Astrocyte (in vitro differentiated cells and primary cell): ENCODE measurements at regions not wholly inside any gene's neighbourhood (a gene's known extent, or its start where the extent isn't known, plus 50 kb on each side); places are given as distances from the start of the nearest gene placed in this dataset.

ENCODE experiments used
- DNase-seq: peaks from one replicate; pipeline ENCODE4 v3.0.0-alpha.2; 2010; ENCODE audit warnings: low read depth
- FAIRE-seq: peaks from 2 replicates; lab custom pipeline; 2011; peaks lifted over from hg19 to GRCh38; lab: Jason Lieb, UNC
- H2AFZ ChIP-seq: 2 replicates; pipeline ENCODE4 v1.6.0; 2012; ENCODE audit warnings: low read depth, low read length, inconsistent platforms
- H3K27ac ChIP-seq: 2 replicates; pipeline ENCODE4 v1.5.1; 2011; ENCODE audit warnings: low read depth, low read length, inconsistent platforms
- H3K27me3 ChIP-seq: 2 replicates; pipeline ENCODE4 v1.6.0; 2011; ENCODE audit warnings: low read length, inconsistent platforms; ENCODE audit not compliant: insufficient read depth
- H3K36me3 ChIP-seq: 2 replicates; pipeline ENCODE4 v1.5.1; 2011; ENCODE audit warnings: low read length, inconsistent platforms; ENCODE audit not compliant: insufficient read depth
- H3K4me1 ChIP-seq: 2 replicates; pipeline ENCODE4 v1.5.1; 2011; ENCODE audit warnings: low read length, inconsistent platforms; ENCODE audit not compliant: insufficient read depth
- H3K4me2 ChIP-seq: 2 replicates; pipeline ENCODE4 v1.6.0; 2012; ENCODE audit warnings: low read length, inconsistent platforms
- H3K4me3 ChIP-seq: 2 replicates; pipeline ENCODE4 v1.5.1; 2011; ENCODE audit warnings: low read depth, mild to moderate bottlenecking, low read length, inconsistent platforms; ENCODE audit not compliant: insufficient read depth
- H3K79me2 ChIP-seq: 2 replicates; pipeline ENCODE4 v1.6.0; 2012; ENCODE audit warnings: mild to moderate bottlenecking, low read length, inconsistent platforms; ENCODE audit not compliant: insufficient read depth
- H3K9ac ChIP-seq: 2 replicates; pipeline ENCODE4 v1.6.0; 2012; ENCODE audit warnings: mild to moderate bottlenecking, low read length, inconsistent platforms
- H3K9me3 ChIP-seq: 2 replicates; pipeline ENCODE4 v1.5.1; 2012; ENCODE audit warnings: low read depth, mild to moderate bottlenecking, low read length, inconsistent platforms; ENCODE audit not compliant: insufficient read depth
- H4K20me1 ChIP-seq: 2 replicates; pipeline ENCODE4 v1.6.0; 2012; ENCODE audit warnings: low read length, inconsistent platforms; ENCODE audit not compliant: insufficient read depth
- H3K27ac Mint-ChIP-seq: one replicate; pipeline ENCODE4 v1.8.0; 2021; ENCODE audit warnings: mild to moderate bottlenecking, mixed read lengths; ENCODE audit not compliant: unreplicated experiment
- H3K27me3 Mint-ChIP-seq: one replicate; pipeline ENCODE4 v1.8.0; 2021; ENCODE audit warnings: low read depth, mixed read lengths; ENCODE audit not compliant: unreplicated experiment
- H3K36me3 Mint-ChIP-seq: one replicate; pipeline ENCODE4 v1.8.0; 2021; ENCODE audit warnings: low read depth, mixed read lengths; ENCODE audit not compliant: unreplicated experiment
- H3K4me1 Mint-ChIP-seq: one replicate; pipeline ENCODE4 v1.8.0; 2021; ENCODE audit warnings: low read depth, mixed read lengths; ENCODE audit not compliant: unreplicated experiment
- H3K4me3 Mint-ChIP-seq: one replicate; pipeline ENCODE4 v1.8.0; 2021; ENCODE audit warnings: mild to moderate bottlenecking, moderate library complexity, mixed read lengths; ENCODE audit not compliant: unreplicated experiment
- H3K9me3 Mint-ChIP-seq: one replicate; pipeline ENCODE4 v1.8.0; 2021; ENCODE audit warnings: mild to moderate bottlenecking, mixed read lengths; ENCODE audit not compliant: unreplicated experiment
- EZH2 ChIP-seq: IDR thresholded peaks from 2 replicates; pipeline ENCODE4 v1.6.1; 2012; ENCODE audit warnings: mild to moderate bottlenecking, low read length, inconsistent platforms; ENCODE audit not compliant: insufficient read depth
- TF ChIP-seq, protein P1 (sequence below): IDR thresholded peaks from 2 replicates; pipeline ENCODE4 v1.5.1; 2011; ENCODE audit warnings: low read depth, mild to moderate bottlenecking, inconsistent platforms, low read length, moderate library complexity; ENCODE audit not compliant: insufficient read depth

DNA sequence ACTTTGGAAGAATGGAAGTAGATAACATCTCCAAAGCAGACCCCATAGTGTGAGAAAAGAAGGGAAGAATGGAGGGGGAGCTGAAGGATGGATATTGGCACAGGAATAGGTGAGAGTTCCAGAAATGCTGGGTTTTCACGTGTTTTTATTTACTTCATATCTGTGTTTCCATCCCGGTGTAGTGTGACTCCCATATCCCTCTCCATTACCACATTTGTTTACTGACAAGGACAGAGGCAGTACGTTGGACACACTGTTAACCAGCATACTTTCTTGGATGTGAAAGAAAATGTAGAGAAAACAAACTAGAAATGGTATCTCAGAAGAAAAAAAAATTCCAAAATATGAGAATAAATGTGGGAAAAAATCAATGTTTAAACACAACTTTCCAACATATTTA lies 124.4 kb upstream of the PFKP start:
- H3K27ac ChIP-seq: no peak overlapping the region
- H3K4me1 ChIP-seq: no peaks in the 10 kb centered on the region
- no peak overlapping the region for H3K4me2 ChIP-seq
- Mint-ChIP-seq H3K27me3 (peaks cover 9% of the 10 kb centered on the region), H3K4me1 (peaks cover 3% of the 10 kb centered on the region), H3K4me3 (no peak overlapping the region), H3K36me3 (no peaks in the 10 kb centered on the region), H3K9me3 (no peaks in the 10 kb centered on the region), H3K27ac (no peak overlapping the region)
- no peaks in the 10 kb centered on the region for H3K36me3 ChIP-seq
- peaks cover 2% of the 10 kb centered on the region for H3K27me3 ChIP-seq
- no peak for TF ChIP-seq EZH2
- TF ChIP-seq, protein P1, sequence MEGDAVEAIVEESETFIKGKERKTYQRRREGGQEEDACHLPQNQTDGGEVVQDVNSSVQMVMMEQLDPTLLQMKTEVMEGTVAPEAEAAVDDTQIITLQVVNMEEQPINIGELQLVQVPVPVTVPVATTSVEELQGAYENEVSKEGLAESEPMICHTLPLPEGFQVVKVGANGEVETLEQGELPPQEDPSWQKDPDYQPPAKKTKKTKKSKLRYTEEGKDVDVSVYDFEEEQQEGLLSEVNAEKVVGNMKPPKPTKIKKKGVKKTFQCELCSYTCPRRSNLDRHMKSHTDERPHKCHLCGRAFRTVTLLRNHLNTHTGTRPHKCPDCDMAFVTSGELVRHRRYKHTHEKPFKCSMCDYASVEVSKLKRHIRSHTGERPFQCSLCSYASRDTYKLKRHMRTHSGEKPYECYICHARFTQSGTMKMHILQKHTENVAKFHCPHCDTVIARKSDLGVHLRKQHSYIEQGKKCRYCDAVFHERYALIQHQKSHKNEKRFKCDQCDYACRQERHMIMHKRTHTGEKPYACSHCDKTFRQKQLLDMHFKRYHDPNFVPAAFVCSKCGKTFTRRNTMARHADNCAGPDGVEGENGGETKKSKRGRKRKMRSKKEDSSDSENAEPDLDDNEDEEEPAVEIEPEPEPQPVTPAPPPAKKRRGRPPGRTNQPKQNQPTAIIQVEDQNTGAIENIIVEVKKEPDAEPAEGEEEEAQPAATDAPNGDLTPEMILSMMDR: no peak
- no peaks in the 10 kb centered on the region for H3K9me3 ChIP-seq
- no peaks in the 10 kb centered on the region for H3K79me2 ChIP-seq
- DNase-seq (no peak), FAIRE-seq (no peak)
- no peaks in the 10 kb centered on the region for H4K20me1 ChIP-seq
- H2AFZ ChIP-seq: no peak overlapping the region
- no peak overlapping the region for H3K9ac ChIP-seq
- no peak overlapping the region for H3K4me3 ChIP-seq

- Mint-ChIP-seq H3K9me3 (no peaks in the 10 kb centered on the region), H3K4me1 (peaks cover 3% of the 10 kb centered on the region), H3K4me3 (no peak overlapping the region), H3K27me3 (peaks cover 29% of the 10 kb centered on the region), H3K27ac (no peak overlapping the region), H3K36me3 (no peaks in the 10 kb centered on the region)
- no peak overlapping the region for H2AFZ ChIP-seq
- H3K27me3 ChIP-seq: peaks cover 8% of the 10 kb centered on the region
- no peaks in the 10 kb centered on the region for H4K20me1 ChIP-seq
- no peak for TF ChIP-seq EZH2
- TF ChIP-seq, protein P1: no peak
- H3K4me1 ChIP-seq: no peaks in the 10 kb centered on the region
- H3K36me3 ChIP-seq: no peaks in the 10 kb centered on the region
- no peak for FAIRE-seq
- H3K9me3 ChIP-seq: no peaks in the 10 kb centered on the region
- no peaks in the 10 kb centered on the region for H3K79me2 ChIP-seq
- no peak for DNase-seq
- H3K4me2 ChIP-seq: no peak overlapping the region
- H3K9ac ChIP-seq: no peak overlapping the region
- no peak overlapping the region for H3K27ac ChIP-seq
- no peak overlapping the region for H3K4me3 ChIP-seq
Observed at GRCh38 chr10:2938869-2939268, 128.5 kb upstream of the PFKP start.

- no peak for TF ChIP-seq EZH2
- TF ChIP-seq, protein P1: no peak
- peaks cover 27% of the 10 kb centered on the region for H3K27me3 Mint-ChIP-seq
Observed at GRCh38 chr10:2936816-2937215, 130.5 kb upstream of the PFKP start.

More at GRCh38 chr10:2936816-2937215, 130.5 kb upstream of the PFKP start:
- H3K27me3 ChIP-seq: peaks cover 8% of the 10 kb centered on the region
- no peak overlapping the region for H2AFZ ChIP-seq
- Mint-ChIP-seq H3K9me3 (no peaks in the 10 kb centered on the region), H3K4me1 (peaks cover 6% of the 10 kb centered on the region), H3K36me3 (no peaks in the 10 kb centered on the region), H3K27ac (no peak overlapping the region), H3K4me3 (no peak overlapping the region)
- H3K27ac ChIP-seq: no peak overlapping the region
- FAIRE-seq (no peak), DNase-seq (peak; percentile 26)
- no peaks in the 10 kb centered on the region for H3K9me3 ChIP-seq
- H3K4me1 ChIP-seq: no peaks in the 10 kb centered on the region
- H3K79me2 ChIP-seq: no peaks in the 10 kb centered on the region
- no peaks in the 10 kb centered on the region for H3K36me3 ChIP-seq
- H4K20me1 ChIP-seq: no peaks in the 10 kb centered on the region
- no peak overlapping the region for H3K4me3 ChIP-seq
- H3K9ac ChIP-seq: no peak overlapping the region
- no peak overlapping the region for H3K4me2 ChIP-seq
